ENCODE measurements at regions not wholly inside any gene's neighbourhood (a gene's known extent, or its start where the extent isn't known, plus 50 kb on each side); places are given as distances from the start of the nearest gene placed in this dataset.

DNA sequence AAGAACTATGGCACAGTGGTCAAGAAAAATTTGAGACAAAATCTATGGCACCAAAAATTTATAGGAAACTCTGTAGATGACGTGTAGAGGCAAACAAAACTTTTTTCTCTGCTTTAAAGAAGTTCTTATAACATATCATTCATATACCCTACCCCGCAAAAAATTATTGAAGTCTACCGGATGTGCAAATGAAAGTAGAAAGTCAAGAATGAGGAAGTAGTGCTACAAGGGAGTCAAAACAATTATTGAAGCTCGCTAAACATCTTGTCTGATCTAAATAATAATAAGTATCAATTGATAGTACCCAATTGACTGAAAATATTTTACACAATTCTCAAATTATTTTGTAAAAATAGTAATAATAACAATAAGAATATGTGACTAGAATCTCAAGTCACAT lies 398.5 kb downstream of the TAF11L14 start:
- Histone ChIP-seq H3K56ac (ENCODE audit: insufficient read length, low read depth, low read length) (no peak overlapping the region), H2AK5ac (ENCODE audit: insufficient read length, low read length) (no peak overlapping the region), H4K20me1 (ENCODE audit: control insufficient read depth, insufficient read depth, insufficient read length) (no peaks in the 10 kb centered on the region), H3K23me2 (ENCODE audit: insufficient read length, low read depth, low read length, poor library complexity, severe bottlenecking) (no peaks in the 10 kb centered on the region), H3K27me3 (ENCODE audit: insufficient read depth, low read length) (no peaks in the 10 kb centered on the region), H2BK12ac (ENCODE audit: insufficient read length, low read depth, low read length) (no peak overlapping the region), H3K27ac (ENCODE audit: insufficient read length, low read depth, low read length) (no peak overlapping the region), H3K9me3 (ENCODE audit: control insufficient read depth, low read depth, low read length) (no peaks in the 10 kb centered on the region), H3K18ac (ENCODE audit: insufficient read length, low read depth, low read length) (no peak overlapping the region), H2BK20ac (ENCODE audit: low read depth, low read length, poor library complexity, severe bottlenecking) (no peak overlapping the region), H3K9ac (ENCODE audit: extremely low read depth, insufficient read length, low read length) (no peak overlapping the region), H3K4me1 (ENCODE audit: insufficient read depth, low read length) (no peaks in the 10 kb centered on the region), H4K5ac (ENCODE audit: insufficient read length, low read depth, low read length) (no peak overlapping the region), H3K23ac (ENCODE audit: insufficient read length, low read depth, low read length) (no peak overlapping the region), H2AFZ (ENCODE audit: low read length) (no peak overlapping the region), H3K14ac (ENCODE audit: insufficient read depth, low read length) (no peak overlapping the region), H3K4me2 (ENCODE audit: insufficient read depth, insufficient read length, low read length) (no peak overlapping the region), H3T11ph (ENCODE audit: low read length) (no peak overlapping the region), H4K8ac (replicated peaks; ENCODE audit: insufficient read length, low read depth, low read length) (no peak overlapping the region), H4K91ac (ENCODE audit: insufficient read length, low read depth, low read length) (no peak overlapping the region), H3K79me1 (ENCODE audit: insufficient read depth, low read depth, low read length, poor library complexity, severe bottlenecking) (no peaks in the 10 kb centered on the region), H2BK15ac (ENCODE audit: low read depth, low read length) (no peak overlapping the region), H3K79me2 (ENCODE audit: insufficient read depth, low read length) (no peaks in the 10 kb centered on the region), H3K4ac (ENCODE audit: low read depth, low read length) (no peak overlapping the region), H2BK5ac (ENCODE audit: insufficient read length, low read length) (no peak overlapping the region), H2BK120ac (ENCODE audit: low read depth, low read length, poor library complexity, severe bottlenecking) (no peak overlapping the region)
- Mint-ChIP-seq H3K4me3 (no peak overlapping the region), H3K27ac (no peak overlapping the region), H3K4me1 (peaks cover 0 to 4% of the 10 kb centered on the region in 2 experiments; a peak in 1 of 4 replicates), H3K36me3 (ENCODE audit: insufficient read depth in 1 of 3, low read depth in 3 of 3) (peaks cover 0 to 7% (median 2%) of the 10 kb centered on the region in 3 experiments; a peak in 3 of 7 replicates), H3K27me3 (ENCODE audit: low read depth) (no peaks in the 10 kb centered on the region), H3K9me3 (peaks cover 6 to 9% of the 10 kb centered on the region in 2 experiments; a peak in 3 of 5 replicates)
- TF ChIP-seq, protein P1, sequence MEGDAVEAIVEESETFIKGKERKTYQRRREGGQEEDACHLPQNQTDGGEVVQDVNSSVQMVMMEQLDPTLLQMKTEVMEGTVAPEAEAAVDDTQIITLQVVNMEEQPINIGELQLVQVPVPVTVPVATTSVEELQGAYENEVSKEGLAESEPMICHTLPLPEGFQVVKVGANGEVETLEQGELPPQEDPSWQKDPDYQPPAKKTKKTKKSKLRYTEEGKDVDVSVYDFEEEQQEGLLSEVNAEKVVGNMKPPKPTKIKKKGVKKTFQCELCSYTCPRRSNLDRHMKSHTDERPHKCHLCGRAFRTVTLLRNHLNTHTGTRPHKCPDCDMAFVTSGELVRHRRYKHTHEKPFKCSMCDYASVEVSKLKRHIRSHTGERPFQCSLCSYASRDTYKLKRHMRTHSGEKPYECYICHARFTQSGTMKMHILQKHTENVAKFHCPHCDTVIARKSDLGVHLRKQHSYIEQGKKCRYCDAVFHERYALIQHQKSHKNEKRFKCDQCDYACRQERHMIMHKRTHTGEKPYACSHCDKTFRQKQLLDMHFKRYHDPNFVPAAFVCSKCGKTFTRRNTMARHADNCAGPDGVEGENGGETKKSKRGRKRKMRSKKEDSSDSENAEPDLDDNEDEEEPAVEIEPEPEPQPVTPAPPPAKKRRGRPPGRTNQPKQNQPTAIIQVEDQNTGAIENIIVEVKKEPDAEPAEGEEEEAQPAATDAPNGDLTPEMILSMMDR (conservative IDR thresholded peaks at IDR 0.05) = no peak
- no CpG with 5 or more reads among the region's 4 CpGs for WGBS (ENCODE audit: extremely low coverage, insufficient read length, low lambda C conversion rate)
- DNase-seq = no peak

Measured in H9 (cell line).